Limb (tissue), 2 donors: ENCODE measurements at regions not wholly inside any gene's neighbourhood (a gene's known extent, or its start where the extent isn't known, plus 50 kb on each side); places are given as distances from the start of the nearest gene placed in this dataset.
"Not testable (repeated sequence)": the region's sequence is repeated elsewhere in the genome, so short reads cannot be mapped to it uniquely, and the experiment has no call there.

Source experiments
- DNase-seq, 2 donors: peaks; one replicate each; pipeline ENCODE4 v3.0.0-alpha.2; 2016; ENCODE audit errors: extremely low spot score in 2 of 2

- DNase-seq, result no peak
Observed at GRCh38 chr6:169406804-169407203, 153.2 kb upstream of the THBS2 start.

DNA sequence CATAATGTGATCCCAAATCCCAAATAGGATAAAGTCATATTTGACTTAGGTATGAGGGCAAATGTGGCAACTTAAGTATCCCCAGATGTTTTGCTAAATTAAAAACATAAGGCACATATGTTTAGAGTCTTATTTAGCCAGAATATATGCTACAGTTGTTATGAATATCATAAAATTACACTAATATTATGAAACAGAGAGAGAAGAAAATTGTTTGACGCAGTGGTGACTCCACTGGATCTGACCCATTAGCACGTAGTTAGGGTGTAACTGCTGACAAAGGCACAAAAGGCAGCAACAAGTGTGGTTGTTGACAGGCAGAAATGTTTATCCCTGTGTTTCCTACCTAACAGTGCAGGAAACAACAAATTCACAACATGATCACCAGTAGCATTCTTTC, 152.4 kb upstream of the THBS2 start:
- DNase-seq, result no peak

- DNase-seq, result no peak
Observed at GRCh38 chr6:169404828-169405227, 151.2 kb upstream of the THBS2 start.

GRCh38 chr6:169398342-169399105, 144.9 kb upstream of the THBS2 start:
- no peak for DNase-seq

- DNase-seq, result no peak
Observed at GRCh38 chr6:169397684-169398083, 144.0 kb upstream of the THBS2 start.

GRCh38 chr6:169396554-169397163, 143.0 kb upstream of the THBS2 start:
- DNase-seq, result no peak

- not testable (repeated sequence) for DNase-seq
Observed at GRCh38 chr6:169396009-169396539, 142.4 kb upstream of the THBS2 start.

- DNase-seq, result no peak
Observed at GRCh38 chr6:169395080-169395805, 141.6 kb upstream of the THBS2 start.

GRCh38 chr6:169393753-169394152, 140.1 kb upstream of the THBS2 start:
- DNase-seq, result no peak

- no peak for DNase-seq
Observed at GRCh38 chr6:169391473-169392071, 137.9 kb upstream of the THBS2 start.

DNA sequence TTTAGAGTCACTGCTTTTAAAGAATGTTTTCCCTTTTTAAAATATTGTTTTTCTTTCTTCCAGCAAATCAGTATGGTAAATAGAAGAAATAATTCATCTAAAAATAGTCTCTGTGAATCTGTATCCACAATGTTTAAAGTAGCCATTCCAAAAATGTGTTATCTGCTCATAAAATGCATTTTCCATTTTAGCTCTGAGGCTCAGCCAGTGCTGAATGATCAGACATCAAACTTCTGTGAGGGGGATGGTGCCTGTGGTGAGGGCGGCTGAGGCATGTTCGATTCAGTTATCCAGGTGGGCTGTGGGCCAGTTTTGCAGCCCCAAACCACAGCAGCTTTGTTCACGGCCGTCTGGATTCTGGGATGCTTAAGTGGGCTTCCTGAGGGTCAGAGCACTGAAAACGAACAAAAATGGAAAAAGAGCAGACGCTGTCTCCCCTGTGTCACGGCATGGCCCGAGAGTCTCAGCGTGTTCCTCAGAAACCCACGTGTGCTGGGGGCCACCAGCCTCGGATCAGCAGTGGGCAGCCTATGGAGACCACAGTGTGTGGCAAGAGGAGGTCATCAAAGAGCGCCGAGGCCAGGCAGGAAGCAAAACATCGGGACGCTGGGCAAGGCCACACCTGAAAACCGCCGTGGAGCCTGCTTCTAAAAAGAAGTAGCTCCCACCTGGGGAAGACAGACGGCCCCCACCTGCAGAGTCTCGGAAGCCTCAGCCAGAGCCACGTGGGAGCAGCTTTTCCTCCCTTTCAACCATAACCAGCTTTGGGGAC, 134.9 kb upstream of the THBS2 start:
- DNase-seq, result no peak

- no peak for DNase-seq
Observed at GRCh38 chr6:169387809-169388383, 134.2 kb upstream of the THBS2 start.

DNA sequence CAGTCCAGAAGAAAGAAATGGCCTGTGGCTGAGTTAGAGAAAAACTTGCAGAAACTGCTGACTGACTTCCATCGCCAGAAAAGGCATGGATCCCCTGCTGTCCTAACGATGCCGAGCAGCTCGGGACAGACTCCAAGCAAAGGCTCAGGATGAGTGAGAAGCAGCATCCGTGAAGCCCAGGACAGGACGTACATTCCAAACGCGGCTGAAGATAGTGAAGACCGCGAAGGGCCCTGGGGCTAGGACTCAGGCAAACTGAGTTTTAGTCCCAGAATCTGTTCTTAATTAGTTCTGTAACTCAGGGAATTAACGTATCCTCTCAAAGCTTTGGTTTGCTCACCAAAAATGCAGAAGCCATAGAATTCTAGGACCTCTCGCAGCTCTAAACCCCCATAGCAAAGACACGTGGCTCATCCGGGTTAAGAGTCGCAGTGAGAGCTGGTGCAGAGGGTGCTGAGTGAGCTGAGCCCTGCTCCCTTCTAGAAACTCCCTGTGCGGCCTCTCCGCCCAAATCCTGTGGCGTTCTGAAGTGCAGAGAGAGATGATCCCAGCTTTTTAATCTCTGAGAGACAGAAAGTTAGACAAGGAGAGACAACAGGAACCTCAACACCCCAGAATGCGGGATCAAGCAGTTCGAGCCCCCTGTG, 132.9 kb upstream of the THBS2 start:
- DNase-seq, result no peak

- no peak for DNase-seq
Observed at GRCh38 chr6:169385237-169385880, 131.7 kb upstream of the THBS2 start.

GRCh38 chr6:169384291-169384690, 130.6 kb upstream of the THBS2 start:
- no peak for DNase-seq

- no peak for DNase-seq
Observed at GRCh38 chr6:169383265-169383664, 129.6 kb upstream of the THBS2 start.

GRCh38 chr6:169382735-169383134, 129.1 kb upstream of the THBS2 start:
- DNase-seq, result no peak

DNA sequence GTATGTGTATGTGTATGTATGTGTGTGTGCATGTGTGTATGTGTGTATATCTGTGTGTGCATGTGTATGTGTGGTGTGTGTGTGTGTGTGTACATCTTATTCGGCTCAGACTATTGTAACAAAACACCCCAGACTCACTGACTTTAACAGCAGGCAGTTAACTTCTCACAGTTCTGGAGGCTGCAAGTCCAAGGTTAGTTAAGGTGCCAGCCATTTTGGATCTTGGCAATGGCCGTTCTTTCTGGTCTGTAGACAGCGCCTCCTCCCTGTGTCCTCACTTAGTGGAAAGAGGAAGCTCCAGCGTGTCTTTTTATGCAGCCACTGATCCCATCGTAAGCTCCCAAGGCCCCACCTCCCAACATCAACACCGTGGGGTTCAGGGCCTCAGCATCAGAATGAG, 128.3 kb upstream of the THBS2 start:
- DNase-seq, result no peak

- DNase-seq, result no peak
Observed at GRCh38 chr6:169380493-169380892, 126.8 kb upstream of the THBS2 start.
